IMR-90 (cell line): ENCODE measurements at regions not wholly inside any gene's neighbourhood (a gene's known extent, or its start where the extent isn't known, plus 50 kb on each side); places are given as distances from the start of the nearest gene placed in this dataset.

Source experiments
- BHLHE40 ChIP-seq: fragments of 150-350 bp; IDR thresholded peaks from 2 replicates; pipeline ENCODE4 v1.6.1; 2016; ENCODE audit warnings: mild to moderate bottlenecking, low read depth, low read length
- CEBPB ChIP-seq: IDR thresholded peaks from 2 replicates; pipeline ENCODE4 v1.6.1; 2012; ENCODE audit warnings: low read depth, low read length, improper control_type of control experiment
- CHD1 ChIP-seq: IDR thresholded peaks from 2 replicates; pipeline ENCODE4 v1.6.1; 2012; ENCODE audit warnings: low read depth, low read length, improper control_type of control experiment
- FOS ChIP-seq: fragments of 150-350 bp; IDR thresholded peaks from 2 replicates; pipeline ENCODE4 v1.6.1; 2016; ENCODE audit warnings: low read depth, low read length
- MXI1 ChIP-seq: IDR thresholded peaks from 2 replicates; pipeline ENCODE4 v1.6.1; 2012; ENCODE audit warnings: low read depth, mild to moderate bottlenecking, low read length, moderate library complexity, borderline replicate concordance
- NFE2L2 ChIP-seq: fragments of 150-350 bp; IDR thresholded peaks from 2 replicates; pipeline ENCODE4 v1.6.1; 2016; ENCODE audit warnings: low read depth, mild to moderate bottlenecking, low read length
- POLR2A ChIP-seq: IDR thresholded peaks from 2 replicates; pipeline ENCODE4 v1.6.1; 2012; ENCODE audit warnings: mild to moderate bottlenecking, low read depth, low read length
- RAD21 ChIP-seq: IDR thresholded peaks from 2 replicates; pipeline ENCODE4 v1.6.1; 2012; ENCODE audit warnings: low read length, improper control_type of control experiment
- RCOR1 ChIP-seq: IDR thresholded peaks from 2 replicates; pipeline ENCODE4 v1.6.1; 2012; ENCODE audit warnings: mild to moderate bottlenecking, low read length, improper control_type of control experiment; ENCODE audit not compliant: insufficient replicate concordance
- RFX5 ChIP-seq: IDR thresholded peaks from 2 replicates; pipeline ENCODE4 v1.8.0; 2012; ENCODE audit warnings: low read depth, mild to moderate bottlenecking, low read length, moderate library complexity
- SMC3 ChIP-seq: fragments of 150-350 bp; IDR thresholded peaks from 2 replicates; pipeline ENCODE4 v1.6.1; 2016; ENCODE audit warnings: low read depth, mild to moderate bottlenecking, antibody characterized with exemption, low read length, moderate library complexity
- TF ChIP-seq, protein P1 (sequence below): conservative IDR thresholded peaks from 2 replicates; pipeline ENCODE4 v1.5.1; 2012; ENCODE audit warnings: mild to moderate bottlenecking, low read depth, low read length, improper control_type of control experiment
- TF ChIP-seq, protein P2 (sequence below): fragments of 150-350 bp; IDR thresholded peaks from 2 replicates; pipeline ENCODE4 v1.6.1; 2016; ENCODE audit warnings: low read depth, mild to moderate bottlenecking, low read length, moderate library complexity, borderline replicate concordance
- TF ChIP-seq, protein P3 (sequence below): fragments of 150-350 bp; IDR thresholded peaks from 2 replicates; pipeline ENCODE4 v1.6.1; 2017; ENCODE audit warnings: mild to moderate bottlenecking, antibody characterized with exemption, low read length, low read depth

DNA sequence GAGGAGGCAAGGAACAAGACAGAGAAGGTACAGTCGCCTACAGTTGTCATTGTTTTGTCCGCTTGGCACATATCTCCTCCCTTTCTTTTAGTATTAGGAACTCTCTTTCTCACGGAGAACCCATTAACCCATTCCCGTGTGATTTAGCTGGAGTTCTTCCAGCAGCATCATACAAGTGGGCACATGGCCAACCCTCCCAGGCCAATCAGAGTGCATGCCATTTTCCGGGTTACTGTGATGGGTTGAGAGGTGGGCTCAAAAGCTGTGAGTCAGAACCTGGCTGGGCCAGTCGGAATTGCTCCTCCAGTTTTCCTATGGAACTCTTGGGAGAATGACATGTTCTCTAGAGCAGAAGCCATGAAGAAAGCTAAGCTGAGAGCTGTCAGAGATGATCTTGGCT, 83.1 kb upstream of the SOD1 start:
- TF ChIP-seq, protein P1, sequence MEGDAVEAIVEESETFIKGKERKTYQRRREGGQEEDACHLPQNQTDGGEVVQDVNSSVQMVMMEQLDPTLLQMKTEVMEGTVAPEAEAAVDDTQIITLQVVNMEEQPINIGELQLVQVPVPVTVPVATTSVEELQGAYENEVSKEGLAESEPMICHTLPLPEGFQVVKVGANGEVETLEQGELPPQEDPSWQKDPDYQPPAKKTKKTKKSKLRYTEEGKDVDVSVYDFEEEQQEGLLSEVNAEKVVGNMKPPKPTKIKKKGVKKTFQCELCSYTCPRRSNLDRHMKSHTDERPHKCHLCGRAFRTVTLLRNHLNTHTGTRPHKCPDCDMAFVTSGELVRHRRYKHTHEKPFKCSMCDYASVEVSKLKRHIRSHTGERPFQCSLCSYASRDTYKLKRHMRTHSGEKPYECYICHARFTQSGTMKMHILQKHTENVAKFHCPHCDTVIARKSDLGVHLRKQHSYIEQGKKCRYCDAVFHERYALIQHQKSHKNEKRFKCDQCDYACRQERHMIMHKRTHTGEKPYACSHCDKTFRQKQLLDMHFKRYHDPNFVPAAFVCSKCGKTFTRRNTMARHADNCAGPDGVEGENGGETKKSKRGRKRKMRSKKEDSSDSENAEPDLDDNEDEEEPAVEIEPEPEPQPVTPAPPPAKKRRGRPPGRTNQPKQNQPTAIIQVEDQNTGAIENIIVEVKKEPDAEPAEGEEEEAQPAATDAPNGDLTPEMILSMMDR: no peak
- no peak for TF ChIP-seq POLR2A
- no peak for TF ChIP-seq CEBPB
- no peak for TF ChIP-seq BHLHE40
- TF ChIP-seq SMC3: no peak
- TF ChIP-seq, protein P2, sequence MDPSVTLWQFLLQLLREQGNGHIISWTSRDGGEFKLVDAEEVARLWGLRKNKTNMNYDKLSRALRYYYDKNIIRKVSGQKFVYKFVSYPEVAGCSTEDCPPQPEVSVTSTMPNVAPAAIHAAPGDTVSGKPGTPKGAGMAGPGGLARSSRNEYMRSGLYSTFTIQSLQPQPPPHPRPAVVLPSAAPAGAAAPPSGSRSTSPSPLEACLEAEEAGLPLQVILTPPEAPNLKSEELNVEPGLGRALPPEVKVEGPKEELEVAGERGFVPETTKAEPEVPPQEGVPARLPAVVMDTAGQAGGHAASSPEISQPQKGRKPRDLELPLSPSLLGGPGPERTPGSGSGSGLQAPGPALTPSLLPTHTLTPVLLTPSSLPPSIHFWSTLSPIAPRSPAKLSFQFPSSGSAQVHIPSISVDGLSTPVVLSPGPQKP: no peak
- TF ChIP-seq, protein P3, sequence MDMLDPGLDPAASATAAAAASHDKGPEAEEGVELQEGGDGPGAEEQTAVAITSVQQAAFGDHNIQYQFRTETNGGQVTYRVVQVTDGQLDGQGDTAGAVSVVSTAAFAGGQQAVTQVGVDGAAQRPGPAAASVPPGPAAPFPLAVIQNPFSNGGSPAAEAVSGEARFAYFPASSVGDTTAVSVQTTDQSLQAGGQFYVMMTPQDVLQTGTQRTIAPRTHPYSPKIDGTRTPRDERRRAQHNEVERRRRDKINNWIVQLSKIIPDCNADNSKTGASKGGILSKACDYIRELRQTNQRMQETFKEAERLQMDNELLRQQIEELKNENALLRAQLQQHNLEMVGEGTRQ: no peak
- no peak for TF ChIP-seq CHD1
- no peak for TF ChIP-seq RCOR1
- no peak for TF ChIP-seq RFX5
- no peak for TF ChIP-seq RAD21
- TF ChIP-seq FOS: no peak
- no peak for TF ChIP-seq NFE2L2
- TF ChIP-seq MXI1: no peak
